T-helper 2 cell treated with Interferon-gamma antibody and Interleukin-4, amounts not matched to agents 5 μg/mL and 100 μg/mL, for 36 hours (primary cell): ENCODE measurements at regions not wholly inside any gene's neighbourhood (a gene's known extent, or its start where the extent isn't known, plus 50 kb on each side); places are given as distances from the start of the nearest gene placed in this dataset.
"Not testable (repeated sequence)": the region's sequence is repeated elsewhere in the genome, so short reads cannot be mapped to it uniquely, and the experiment has no call there.

ENCODE experiments used
- DNase-seq: peaks from one replicate; pipeline ENCODE4 v3.0.0; 2021; ENCODE audit warnings: low spot score
- H3K27ac Mint-ChIP-seq: one replicate; pipeline ENCODE4 v1.8.0; 2021; ENCODE audit warnings: mild to moderate bottlenecking, mixed read lengths
- H3K27me3 Mint-ChIP-seq: one replicate; pipeline ENCODE4 v1.8.0; 2021; ENCODE audit warnings: low read depth, mixed read lengths
- H3K36me3 Mint-ChIP-seq: one replicate; pipeline ENCODE4 v1.8.0; 2021; ENCODE audit warnings: low read depth, mixed read lengths
- H3K4me1 Mint-ChIP-seq: one replicate; pipeline ENCODE4 v1.8.0; 2021; ENCODE audit warnings: low read depth, mixed read lengths
- H3K4me3 Mint-ChIP-seq: one replicate; pipeline ENCODE4 v1.8.0; 2022; ENCODE audit warnings: mild to moderate bottlenecking, moderate library complexity, mixed read lengths
- H3K9me3 Mint-ChIP-seq: one replicate; pipeline ENCODE4 v1.8.0; 2021; ENCODE audit warnings: mixed read lengths

GRCh38 chr5:125083981-125084380 lies 337.5 kb upstream of the ZNF608 start:
- Mint-ChIP-seq H3K9me3 (peaks cover 10% of the 10 kb centered on the region), H3K4me3 (no peak overlapping the region), H3K27ac (no peak overlapping the region), H3K27me3 (no peaks in the 10 kb centered on the region), H3K36me3 (no peaks in the 10 kb centered on the region), H3K4me1 (no peaks in the 10 kb centered on the region)
- no peak for DNase-seq

DNA sequence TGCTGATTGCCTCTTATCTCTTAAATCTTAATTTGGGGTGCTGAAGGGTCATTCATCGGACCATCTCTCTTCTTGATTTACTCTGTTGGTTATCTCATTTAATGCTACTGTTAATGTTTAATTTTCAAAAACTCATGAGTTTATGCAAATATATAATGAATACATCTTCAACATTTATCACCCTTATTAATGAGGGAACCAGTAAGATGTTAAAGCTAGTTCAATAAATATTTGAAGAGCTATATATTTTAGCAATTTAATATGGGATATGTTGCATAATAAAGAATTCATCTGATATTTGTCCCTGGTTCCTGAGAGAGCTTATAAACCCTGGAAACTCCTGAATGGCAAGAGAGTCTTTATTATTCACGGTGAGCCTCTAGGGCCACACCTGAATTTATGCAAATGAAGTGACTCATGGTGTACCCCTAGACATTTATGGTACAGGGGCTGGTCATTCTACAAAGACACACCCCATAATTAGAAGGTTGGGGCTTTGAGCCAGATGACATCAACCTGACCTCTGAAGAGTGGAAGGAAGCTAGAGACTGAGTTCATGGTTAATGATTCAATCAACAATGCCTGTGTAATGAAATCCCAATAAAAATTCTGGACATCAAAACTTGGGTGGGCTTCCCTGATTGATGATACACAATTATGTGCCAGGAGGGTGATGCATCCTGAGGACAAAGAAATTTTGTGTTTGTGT lies 339.5 kb upstream of the ZNF608 start:
- H3K27ac Mint-ChIP-seq: no peak overlapping the region
- H3K27me3 Mint-ChIP-seq: no peaks in the 10 kb centered on the region
- H3K4me3 Mint-ChIP-seq: no peak overlapping the region
- H3K4me1 Mint-ChIP-seq: no peaks in the 10 kb centered on the region
- DNase-seq: no peak
- H3K9me3 Mint-ChIP-seq: peaks cover 10% of the 10 kb centered on the region
- H3K36me3 Mint-ChIP-seq: no peaks in the 10 kb centered on the region

GRCh38 chr5:125088522-125089105 lies 342.2 kb upstream of the ZNF608 start:
- no peak for DNase-seq
- Mint-ChIP-seq H3K4me1 (no peaks in the 10 kb centered on the region), H3K9me3 (peaks cover 20% of the 10 kb centered on the region), H3K27me3 (no peaks in the 10 kb centered on the region), H3K36me3 (no peaks in the 10 kb centered on the region), H3K27ac (no peak overlapping the region), H3K4me3 (no peak overlapping the region)

DNA sequence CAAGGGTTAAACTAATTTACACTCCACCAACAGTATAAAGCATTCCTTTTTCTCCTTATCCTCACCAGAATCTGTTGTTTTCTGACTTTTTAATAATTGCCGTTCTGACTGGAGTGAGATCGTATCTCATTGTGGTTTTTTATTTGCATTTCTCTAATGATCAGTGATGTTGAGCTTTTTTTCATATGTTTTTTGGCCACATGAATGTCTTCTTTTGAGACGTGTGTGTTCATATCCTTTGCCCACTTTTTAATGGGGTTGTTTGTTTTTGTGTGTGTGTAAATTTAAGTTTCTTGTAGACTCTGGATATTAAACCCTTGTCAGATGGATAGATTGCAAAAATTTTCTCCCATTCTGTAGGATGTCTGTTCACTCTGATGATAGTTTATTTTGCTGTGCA lies 345.7 kb upstream of the ZNF608 start:
- H3K4me1 Mint-ChIP-seq, H3K36me3 Mint-ChIP-seq, H3K4me3 Mint-ChIP-seq, H3K27me3 Mint-ChIP-seq, DNase-seq, H3K27ac Mint-ChIP-seq: not testable (repeated sequence)
- H3K9me3 Mint-ChIP-seq: peaks cover 14% of the 10 kb centered on the region

- peaks cover 12% of the 10 kb centered on the region for H3K9me3 Mint-ChIP-seq
- no peak for DNase-seq
- H3K27me3 Mint-ChIP-seq: no peaks in the 10 kb centered on the region
- H3K4me1 Mint-ChIP-seq: no peaks in the 10 kb centered on the region
- no peak overlapping the region for H3K27ac Mint-ChIP-seq
- H3K36me3 Mint-ChIP-seq: no peaks in the 10 kb centered on the region
- no peak overlapping the region for H3K4me3 Mint-ChIP-seq
Measured at GRCh38 chr5:125093776-125094175, 347.3 kb upstream of the ZNF608 start.

GRCh38 chr5:125100342-125100741 lies 353.9 kb upstream of the ZNF608 start:
- H3K27me3 Mint-ChIP-seq: no peaks in the 10 kb centered on the region
- no peaks in the 10 kb centered on the region for H3K9me3 Mint-ChIP-seq
- DNase-seq: no peak
- no peak overlapping the region for H3K27ac Mint-ChIP-seq
- no peaks in the 10 kb centered on the region for H3K36me3 Mint-ChIP-seq
- H3K4me3 Mint-ChIP-seq: no peak overlapping the region
- no peaks in the 10 kb centered on the region for H3K4me1 Mint-ChIP-seq

GRCh38 chr5:125100951-125101350 lies 354.5 kb upstream of the ZNF608 start:
- no peaks in the 10 kb centered on the region for H3K27me3 Mint-ChIP-seq
- H3K4me3 Mint-ChIP-seq: no peak overlapping the region
- H3K4me1 Mint-ChIP-seq: no peaks in the 10 kb centered on the region
- H3K9me3 Mint-ChIP-seq: no peaks in the 10 kb centered on the region
- no peak for DNase-seq
- H3K27ac Mint-ChIP-seq: no peak overlapping the region
- H3K36me3 Mint-ChIP-seq: no peaks in the 10 kb centered on the region

GRCh38 chr5:125103459-125103858 lies 357.0 kb upstream of the ZNF608 start:
- H3K4me1 Mint-ChIP-seq: no peaks in the 10 kb centered on the region
- no peaks in the 10 kb centered on the region for H3K27me3 Mint-ChIP-seq
- no peaks in the 10 kb centered on the region for H3K36me3 Mint-ChIP-seq
- H3K9me3 Mint-ChIP-seq: no peaks in the 10 kb centered on the region
- DNase-seq: no peak
- H3K27ac Mint-ChIP-seq: no peak overlapping the region
- H3K4me3 Mint-ChIP-seq: no peak overlapping the region

DNA sequence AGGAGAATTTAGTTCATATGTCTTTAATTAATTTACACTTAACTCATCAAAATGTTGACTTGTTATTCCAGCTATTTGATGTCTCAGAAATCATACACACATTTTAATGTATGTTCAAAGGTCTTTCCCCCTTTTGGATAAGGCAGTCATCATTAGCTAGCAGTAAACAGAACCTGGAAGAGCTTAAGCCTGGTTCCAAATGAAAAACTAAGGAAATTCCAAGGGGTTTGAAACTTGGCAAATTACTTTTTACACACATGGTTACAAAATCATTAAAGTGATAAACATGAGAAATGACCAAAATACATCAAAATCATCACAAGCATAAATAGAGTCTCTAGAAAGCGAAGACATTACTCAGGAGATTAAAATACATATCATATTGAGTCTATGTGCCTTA lies 359.8 kb upstream of the ZNF608 start:
- Mint-ChIP-seq H3K4me1 (no peaks in the 10 kb centered on the region), H3K36me3 (no peaks in the 10 kb centered on the region), H3K27ac (no peak overlapping the region), H3K9me3 (no peaks in the 10 kb centered on the region), H3K27me3 (no peaks in the 10 kb centered on the region), H3K4me3 (no peak overlapping the region)
- DNase-seq: no peak

- Mint-ChIP-seq H3K27me3 (no peaks in the 10 kb centered on the region), H3K4me1 (no peaks in the 10 kb centered on the region), H3K9me3 (no peaks in the 10 kb centered on the region), H3K36me3 (no peaks in the 10 kb centered on the region), H3K27ac (no peak overlapping the region), H3K4me3 (no peak overlapping the region)
- no peak for DNase-seq
Measured at GRCh38 chr5:125106881-125107280, 360.4 kb upstream of the ZNF608 start.

DNA sequence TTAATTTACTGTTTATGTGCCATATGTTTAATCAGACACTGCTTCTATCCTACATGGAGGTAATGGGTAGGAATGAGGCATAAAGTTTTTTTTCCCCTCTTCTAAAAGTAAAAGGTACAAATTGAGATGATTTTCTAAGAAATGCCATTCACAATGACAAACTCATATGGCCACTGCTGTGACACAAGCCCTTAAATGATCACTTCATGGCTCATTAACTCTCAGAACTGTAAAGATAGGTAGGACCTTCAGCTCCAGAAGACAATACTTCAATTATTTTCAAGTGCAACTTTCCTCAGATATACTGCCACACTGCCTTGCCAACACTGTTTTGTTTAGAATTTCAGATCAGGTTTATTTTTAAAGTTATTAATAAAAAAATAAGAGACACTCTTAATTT lies 362.9 kb upstream of the ZNF608 start:
- H3K9me3 Mint-ChIP-seq: peaks cover 7% of the 10 kb centered on the region
- no peaks in the 10 kb centered on the region for H3K36me3 Mint-ChIP-seq
- no peaks in the 10 kb centered on the region for H3K27me3 Mint-ChIP-seq
- no peak for DNase-seq
- no peak overlapping the region for H3K4me3 Mint-ChIP-seq
- no peaks in the 10 kb centered on the region for H3K4me1 Mint-ChIP-seq
- H3K27ac Mint-ChIP-seq: no peak overlapping the region

DNA sequence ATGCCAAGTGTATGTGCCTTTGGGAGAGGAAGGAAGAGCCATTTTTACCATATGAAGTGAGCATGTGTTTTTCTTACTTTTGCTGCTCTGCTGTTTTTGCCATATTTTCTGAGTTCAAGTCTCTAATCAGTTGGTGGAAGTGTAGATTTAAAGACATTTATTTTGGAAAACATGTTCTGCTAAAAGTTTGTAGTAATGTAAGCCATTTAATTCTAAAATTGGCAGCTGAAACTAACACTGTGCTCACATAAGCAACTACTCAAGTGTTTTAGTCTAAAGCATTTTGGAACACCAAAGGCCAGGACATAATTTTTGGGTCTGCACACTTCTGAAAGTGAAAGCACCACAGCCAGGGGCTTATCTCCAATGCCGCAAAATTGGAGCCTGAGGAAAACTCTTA lies 363.4 kb upstream of the ZNF608 start:
- Mint-ChIP-seq H3K36me3 (no peaks in the 10 kb centered on the region), H3K9me3 (peaks cover 7% of the 10 kb centered on the region), H3K4me3 (no peak overlapping the region), H3K27me3 (no peaks in the 10 kb centered on the region), H3K4me1 (no peaks in the 10 kb centered on the region), H3K27ac (no peak overlapping the region)
- no peak for DNase-seq

GRCh38 chr5:125112196-125112595 lies 365.8 kb upstream of the ZNF608 start:
- no peaks in the 10 kb centered on the region for H3K27me3 Mint-ChIP-seq

GRCh38 chr5:125113328-125113727 lies 366.9 kb upstream of the ZNF608 start:
- peaks cover 7% of the 10 kb centered on the region for H3K9me3 Mint-ChIP-seq
- no peak overlapping the region for H3K4me3 Mint-ChIP-seq
- no peaks in the 10 kb centered on the region for H3K36me3 Mint-ChIP-seq
- H3K27ac Mint-ChIP-seq: no peak overlapping the region
- DNase-seq: no peak
- H3K4me1 Mint-ChIP-seq: no peaks in the 10 kb centered on the region
- H3K27me3 Mint-ChIP-seq: no peaks in the 10 kb centered on the region

More at GRCh38 chr5:125112196-125112595, 365.8 kb upstream of the ZNF608 start:
- no peaks in the 10 kb centered on the region for H3K36me3 Mint-ChIP-seq
- H3K4me3 Mint-ChIP-seq: no peak overlapping the region
- DNase-seq: no peak
- no peak overlapping the region for H3K27ac Mint-ChIP-seq
- H3K4me1 Mint-ChIP-seq: no peaks in the 10 kb centered on the region
- H3K9me3 Mint-ChIP-seq: peaks cover 7% of the 10 kb centered on the region

- no peaks in the 10 kb centered on the region for H3K27me3 Mint-ChIP-seq
- no peaks in the 10 kb centered on the region for H3K4me1 Mint-ChIP-seq
- no peak overlapping the region for H3K27ac Mint-ChIP-seq
- H3K9me3 Mint-ChIP-seq: peaks cover 7% of the 10 kb centered on the region
- DNase-seq: no peak
- H3K4me3 Mint-ChIP-seq: no peak overlapping the region
- no peaks in the 10 kb centered on the region for H3K36me3 Mint-ChIP-seq
Measured at GRCh38 chr5:125115195-125115525, 368.7 kb upstream of the ZNF608 start.
